Stomach smooth muscle (tissue), 2 donors: ENCODE measurements at regions not wholly inside any gene's neighbourhood (a gene's known extent, or its start where the extent isn't known, plus 50 kb on each side); places are given as distances from the start of the nearest gene placed in this dataset.

Experiments
- H3K27ac ChIP-seq: one replicate; pipeline ENCODE4 v1.7.0; 2013; ENCODE audit warnings: mild to moderate bottlenecking, low read length, inconsistent platforms
- H3K27me3 ChIP-seq, 2 donors: one replicate each; pipeline ENCODE4 v1.7.0; 2013; ENCODE audit warnings: low read length in 2 of 2; ENCODE audit not compliant: insufficient read depth in 2 of 2, control insufficient read depth in 1 of 2
- H3K36me3 ChIP-seq, 2 donors: one replicate each; pipeline ENCODE4 v1.7.0; 2013; ENCODE audit warnings: low read length in 2 of 2; ENCODE audit not compliant: control insufficient read depth in 2 of 2, insufficient read depth in 2 of 2
- H3K4me1 ChIP-seq: one replicate; pipeline ENCODE4 v1.7.0; 2013; ENCODE audit warnings: low read length; ENCODE audit not compliant: control insufficient read depth, insufficient read depth
- H3K4me3 ChIP-seq, 2 donors: one replicate each; pipeline ENCODE4 v1.7.0; 2013; ENCODE audit warnings: low read length in 2 of 2
- H3K9ac ChIP-seq, 2 donors: one replicate each; pipeline ENCODE4 v1.7.0; 2013; ENCODE audit warnings: low read length in 2 of 2, mild to moderate bottlenecking in 1 of 2
- H3K9me3 ChIP-seq, 2 donors: one replicate each; pipeline ENCODE4 v1.7.0; 2013; ENCODE audit warnings: low read length in 2 of 2; ENCODE audit not compliant: control insufficient read depth in 2 of 2
- donor health status: healthy.
- donor health status: Pancreatic carcinoma.

DNA sequence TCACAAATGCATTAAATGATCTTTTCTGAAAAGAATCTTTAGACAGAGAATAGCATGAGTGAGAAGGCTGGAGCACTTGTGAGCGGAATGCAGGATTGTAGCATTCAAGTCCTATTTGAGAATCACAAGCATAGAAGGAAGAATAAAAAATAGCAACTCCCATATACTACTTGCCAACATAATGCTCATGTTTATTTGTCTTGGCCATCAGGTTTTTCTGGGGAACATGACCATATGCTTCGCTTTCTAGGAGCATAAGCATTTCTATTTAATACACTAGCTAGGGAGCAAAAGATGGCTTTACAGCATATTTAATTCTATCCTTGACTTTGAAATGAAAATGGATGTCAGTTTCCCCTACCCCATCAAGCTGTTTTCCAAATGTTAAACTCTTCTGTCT, 170.3 kb upstream of the MITF start:
- no peaks in the 10 kb centered on the region for H3K36me3 ChIP-seq
- no peak overlapping the region for H3K9ac ChIP-seq

DNA sequence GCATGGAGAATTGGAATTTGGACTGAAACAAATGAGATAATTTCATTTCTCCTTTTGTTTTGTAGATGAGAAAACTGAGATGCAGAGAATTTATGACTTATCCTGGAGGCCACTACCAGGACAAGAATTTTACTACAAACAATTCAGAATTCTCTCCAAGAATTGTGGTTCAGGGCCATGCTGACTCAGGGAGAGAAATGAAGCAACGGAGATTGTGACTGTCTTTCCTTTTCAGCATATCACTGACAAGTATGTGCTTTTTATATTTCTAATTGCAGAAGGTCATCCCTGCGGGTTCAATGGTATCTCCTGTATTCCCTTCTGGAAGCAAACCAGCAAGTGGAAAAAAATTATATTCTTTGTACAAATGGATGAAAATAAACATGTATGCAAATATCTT, 170.8 kb upstream of the MITF start:
- H3K36me3 ChIP-seq = no peaks in the 10 kb centered on the region
- no peak overlapping the region for H3K4me3 ChIP-seq
- H3K27ac ChIP-seq = no peak overlapping the region
- H3K9me3 ChIP-seq = no peaks in the 10 kb centered on the region
- H3K27me3 ChIP-seq = no peaks in the 10 kb centered on the region
- H3K9ac ChIP-seq = no peak overlapping the region
- no peaks in the 10 kb centered on the region for H3K4me1 ChIP-seq

More for the DNA sequence above, 170.3 kb upstream of the MITF start:
- Histone ChIP-seq H3K27me3 (no peaks in the 10 kb centered on the region), H3K9me3 (no peaks in the 10 kb centered on the region), H3K27ac (no peak overlapping the region), H3K4me3 (no peak overlapping the region), H3K4me1 (no peaks in the 10 kb centered on the region)

- H3K4me3 ChIP-seq = no peak overlapping the region
- H3K27me3 ChIP-seq = no peaks in the 10 kb centered on the region
- H3K9ac ChIP-seq = no peak overlapping the region
- H3K9me3 ChIP-seq = no peaks in the 10 kb centered on the region
- no peaks in the 10 kb centered on the region for H3K36me3 ChIP-seq
- H3K4me1 ChIP-seq = no peaks in the 10 kb centered on the region
- no peak overlapping the region for H3K27ac ChIP-seq
These were observed 171.6 kb upstream of the MITF start for GRCh38 chr3:69567710-69568052.

- no peak overlapping the region for H3K4me3 ChIP-seq
- H3K4me1 ChIP-seq = no peaks in the 10 kb centered on the region
- H3K27me3 ChIP-seq = no peaks in the 10 kb centered on the region
- no peak overlapping the region for H3K9ac ChIP-seq
- no peak overlapping the region for H3K27ac ChIP-seq
- H3K36me3 ChIP-seq = no peaks in the 10 kb centered on the region
- H3K9me3 ChIP-seq = no peaks in the 10 kb centered on the region
These were observed 172.1 kb upstream of the MITF start for GRCh38 chr3:69567023-69567709.

DNA sequence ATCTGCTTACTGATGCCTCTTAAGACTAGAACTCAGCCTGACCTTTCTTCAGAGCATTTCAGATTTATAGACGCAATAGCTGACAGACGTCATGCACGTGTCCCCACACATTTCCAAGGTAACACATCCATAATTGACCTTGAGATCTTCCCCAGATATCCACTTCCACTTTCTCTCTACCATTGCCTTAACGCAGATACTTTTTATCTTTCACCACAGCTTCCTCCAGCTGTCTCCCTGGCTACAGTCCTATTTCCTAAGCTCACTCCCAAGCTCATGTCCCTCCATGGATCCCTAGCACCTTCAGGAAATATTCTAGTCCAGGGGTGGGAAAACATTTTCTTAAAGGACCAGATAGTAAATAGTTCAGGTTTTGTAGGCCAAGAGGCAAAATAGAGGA, 173.0 kb upstream of the MITF start:
- Histone ChIP-seq H3K36me3 (no peaks in the 10 kb centered on the region), H3K9me3 (no peaks in the 10 kb centered on the region), H3K27ac (no peak overlapping the region), H3K4me3 (no peak overlapping the region), H3K9ac (no peak overlapping the region), H3K4me1 (no peaks in the 10 kb centered on the region), H3K27me3 (no peaks in the 10 kb centered on the region)

- Histone ChIP-seq H3K27ac (no peak overlapping the region), H3K4me3 (no peak overlapping the region), H3K9ac (no peak overlapping the region), H3K36me3 (no peaks in the 10 kb centered on the region), H3K4me1 (no peaks in the 10 kb centered on the region), H3K9me3 (no peaks in the 10 kb centered on the region), H3K27me3 (no peaks in the 10 kb centered on the region)
These were observed 173.9 kb upstream of the MITF start for GRCh38 chr3:69565316-69565715.

DNA sequence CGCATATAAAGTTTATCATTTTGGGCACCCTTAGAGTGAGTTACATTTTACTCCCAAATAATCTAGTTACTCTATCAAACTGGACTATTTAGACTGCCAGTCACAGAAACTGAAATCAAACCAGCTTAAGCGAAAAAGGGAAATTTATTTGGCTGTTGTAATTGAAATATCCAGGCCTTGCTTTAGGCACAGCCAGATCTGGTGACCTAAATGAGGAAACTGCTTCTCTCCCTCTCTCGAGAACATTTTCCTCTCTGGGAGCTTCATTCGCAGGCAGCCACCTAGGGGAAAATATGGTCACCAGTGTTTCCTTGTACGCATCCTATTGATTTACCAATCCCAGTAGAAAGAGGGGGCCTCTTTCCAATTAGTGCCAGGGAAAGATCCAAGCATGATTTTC, 175.3 kb upstream of the MITF start:
- H3K27ac ChIP-seq = no peak overlapping the region
- no peak overlapping the region for H3K4me3 ChIP-seq
- H3K4me1 ChIP-seq = no peaks in the 10 kb centered on the region
- no peaks in the 10 kb centered on the region for H3K9me3 ChIP-seq
- no peaks in the 10 kb centered on the region for H3K27me3 ChIP-seq
- no peaks in the 10 kb centered on the region for H3K36me3 ChIP-seq
- H3K9ac ChIP-seq = no peak overlapping the region

DNA sequence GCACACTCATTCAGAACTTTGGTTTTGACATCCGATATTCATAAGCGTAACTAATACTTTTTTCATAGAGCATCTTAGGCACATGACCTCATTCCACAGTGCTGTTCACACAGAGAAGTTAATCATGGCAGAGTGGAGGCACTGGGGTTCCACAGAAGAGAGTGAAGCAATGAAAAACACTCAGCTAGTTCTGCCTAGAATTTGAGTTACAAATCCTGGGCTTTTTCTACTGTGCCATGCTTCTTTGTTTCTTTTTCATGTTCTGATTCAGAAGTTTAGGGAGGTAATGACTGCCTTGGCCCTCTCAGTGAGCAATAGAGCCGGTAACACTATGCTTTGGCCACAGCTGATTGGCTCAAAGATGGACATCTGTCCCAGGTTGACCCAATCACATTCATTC, 176.1 kb upstream of the MITF start:
- Histone ChIP-seq H3K27me3 (no peaks in the 10 kb centered on the region), H3K4me3 (no peak overlapping the region), H3K9ac (no peak overlapping the region), H3K36me3 (no peaks in the 10 kb centered on the region), H3K9me3 (no peaks in the 10 kb centered on the region), H3K27ac (no peak overlapping the region), H3K4me1 (no peaks in the 10 kb centered on the region)

DNA sequence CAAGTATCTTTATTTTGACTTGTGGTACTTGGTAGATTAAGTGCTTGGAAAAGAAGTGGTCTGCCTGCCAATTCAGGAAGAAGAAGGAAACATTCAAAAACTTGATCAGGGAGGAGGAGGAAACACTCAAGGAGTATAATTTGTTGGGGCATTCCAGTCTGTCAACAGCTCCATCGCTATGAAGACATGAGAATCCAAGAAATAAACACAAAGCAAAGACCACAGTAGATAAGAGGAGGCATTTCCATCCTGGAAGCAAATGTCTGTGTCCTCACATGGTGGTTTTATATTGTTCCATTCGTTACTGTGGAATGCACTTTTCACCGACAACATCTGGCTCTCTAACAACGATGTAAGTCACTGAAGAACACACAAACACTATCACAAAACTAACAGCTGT, 176.1 kb upstream of the FRMD4B start:
- no peak overlapping the region for H3K9ac ChIP-seq
- no peaks in the 10 kb centered on the region for H3K9me3 ChIP-seq
- H3K4me1 ChIP-seq = no peaks in the 10 kb centered on the region
- H3K4me3 ChIP-seq = no peak overlapping the region
- no peaks in the 10 kb centered on the region for H3K27me3 ChIP-seq
- no peak overlapping the region for H3K27ac ChIP-seq
- H3K36me3 ChIP-seq = no peaks in the 10 kb centered on the region

- no peaks in the 10 kb centered on the region for H3K27me3 ChIP-seq
- no peaks in the 10 kb centered on the region for H3K36me3 ChIP-seq
- no peak overlapping the region for H3K27ac ChIP-seq
These were observed 174.9 kb upstream of the FRMD4B start for GRCh38 chr3:69560818-69561217.

GRCh38 chr3:69560116-69560515, 174.2 kb upstream of the FRMD4B start:
- H3K27ac ChIP-seq = no peak overlapping the region
- no peaks in the 10 kb centered on the region for H3K27me3 ChIP-seq
- H3K4me3 ChIP-seq = no peak overlapping the region
- H3K9me3 ChIP-seq = no peaks in the 10 kb centered on the region
- H3K9ac ChIP-seq = no peak overlapping the region
- H3K36me3 ChIP-seq = no peaks in the 10 kb centered on the region
- H3K4me1 ChIP-seq = no peaks in the 10 kb centered on the region

More at GRCh38 chr3:69560818-69561217, 174.9 kb upstream of the FRMD4B start:
- Histone ChIP-seq H3K4me3 (no peak overlapping the region), H3K9ac (no peak overlapping the region), H3K9me3 (no peaks in the 10 kb centered on the region), H3K4me1 (no peaks in the 10 kb centered on the region)
